ENCODE measurements at regions not wholly inside any gene's neighbourhood (a gene's known extent, or its start where the extent isn't known, plus 50 kb on each side); places are given as distances from the start of the nearest gene placed in this dataset.

DNA sequence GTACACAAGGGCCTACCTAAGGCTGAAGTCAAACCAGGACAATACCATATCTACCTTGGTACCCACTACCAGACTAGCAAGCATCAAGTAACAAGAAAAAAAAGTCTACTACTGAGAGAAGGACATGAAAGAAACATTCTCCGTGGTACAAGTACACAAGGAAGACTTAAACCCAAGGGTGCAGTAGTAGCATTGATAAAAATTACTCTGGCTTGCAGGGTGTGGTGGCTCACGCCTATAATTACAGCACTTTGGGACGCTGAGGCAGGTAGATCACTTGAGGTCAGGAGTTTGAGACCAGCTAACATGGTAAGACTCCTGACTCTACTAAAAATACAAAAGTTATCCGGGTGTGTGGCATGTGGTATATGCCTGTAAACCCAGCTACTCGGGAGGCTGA lies 386.5 kb upstream of the PMFBP1 start:
- TF ChIP-seq, protein P1, sequence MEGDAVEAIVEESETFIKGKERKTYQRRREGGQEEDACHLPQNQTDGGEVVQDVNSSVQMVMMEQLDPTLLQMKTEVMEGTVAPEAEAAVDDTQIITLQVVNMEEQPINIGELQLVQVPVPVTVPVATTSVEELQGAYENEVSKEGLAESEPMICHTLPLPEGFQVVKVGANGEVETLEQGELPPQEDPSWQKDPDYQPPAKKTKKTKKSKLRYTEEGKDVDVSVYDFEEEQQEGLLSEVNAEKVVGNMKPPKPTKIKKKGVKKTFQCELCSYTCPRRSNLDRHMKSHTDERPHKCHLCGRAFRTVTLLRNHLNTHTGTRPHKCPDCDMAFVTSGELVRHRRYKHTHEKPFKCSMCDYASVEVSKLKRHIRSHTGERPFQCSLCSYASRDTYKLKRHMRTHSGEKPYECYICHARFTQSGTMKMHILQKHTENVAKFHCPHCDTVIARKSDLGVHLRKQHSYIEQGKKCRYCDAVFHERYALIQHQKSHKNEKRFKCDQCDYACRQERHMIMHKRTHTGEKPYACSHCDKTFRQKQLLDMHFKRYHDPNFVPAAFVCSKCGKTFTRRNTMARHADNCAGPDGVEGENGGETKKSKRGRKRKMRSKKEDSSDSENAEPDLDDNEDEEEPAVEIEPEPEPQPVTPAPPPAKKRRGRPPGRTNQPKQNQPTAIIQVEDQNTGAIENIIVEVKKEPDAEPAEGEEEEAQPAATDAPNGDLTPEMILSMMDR (IDR thresholded peaks at IDR 0.05 in 2 of 3, conservative IDR thresholded peaks at IDR 0.05 in 1 of 3; ENCODE audit: insufficient read depth in 2 of 3, low read depth in 1 of 3, low read length in 3 of 3) = no peak
- TF ChIP-seq NBN (IDR thresholded peaks at IDR 0.05; ENCODE audit: low read depth) (no peak), KDM1A (IDR thresholded peaks at IDR 0.05) (no peak)

Data from K562 (cell line).